H7 (cell line): ENCODE measurements at regions not wholly inside any gene's neighbourhood (a gene's known extent, or its start where the extent isn't known, plus 50 kb on each side); places are given as distances from the start of the nearest gene placed in this dataset.
"Not testable (repeated sequence)": the region's sequence is repeated elsewhere in the genome, so short reads cannot be mapped to it uniquely, and the experiment has no call there.

Experiments
- DNase-seq: peaks from one replicate; pipeline ENCODE4 v3.0.0; 2012
- H3K27me3 ChIP-seq: 2 replicates; pipeline ENCODE4 v1.6.0; 2011; ENCODE audit warnings: mild to moderate bottlenecking, low read length; ENCODE audit not compliant: control insufficient read depth, insufficient read depth
- H3K36me3 ChIP-seq: replicated peaks from 2 replicates; pipeline ENCODE4 v1.5.1; 2011; ENCODE audit warnings: low read length; ENCODE audit not compliant: control insufficient read depth, insufficient read depth
- H3K4me3 ChIP-seq: 2 replicates; pipeline ENCODE4 v1.5.1; 2011; ENCODE audit warnings: low read depth, mild to moderate bottlenecking, control low read depth, low read length, moderate library complexity; ENCODE audit not compliant: insufficient read depth

DNA sequence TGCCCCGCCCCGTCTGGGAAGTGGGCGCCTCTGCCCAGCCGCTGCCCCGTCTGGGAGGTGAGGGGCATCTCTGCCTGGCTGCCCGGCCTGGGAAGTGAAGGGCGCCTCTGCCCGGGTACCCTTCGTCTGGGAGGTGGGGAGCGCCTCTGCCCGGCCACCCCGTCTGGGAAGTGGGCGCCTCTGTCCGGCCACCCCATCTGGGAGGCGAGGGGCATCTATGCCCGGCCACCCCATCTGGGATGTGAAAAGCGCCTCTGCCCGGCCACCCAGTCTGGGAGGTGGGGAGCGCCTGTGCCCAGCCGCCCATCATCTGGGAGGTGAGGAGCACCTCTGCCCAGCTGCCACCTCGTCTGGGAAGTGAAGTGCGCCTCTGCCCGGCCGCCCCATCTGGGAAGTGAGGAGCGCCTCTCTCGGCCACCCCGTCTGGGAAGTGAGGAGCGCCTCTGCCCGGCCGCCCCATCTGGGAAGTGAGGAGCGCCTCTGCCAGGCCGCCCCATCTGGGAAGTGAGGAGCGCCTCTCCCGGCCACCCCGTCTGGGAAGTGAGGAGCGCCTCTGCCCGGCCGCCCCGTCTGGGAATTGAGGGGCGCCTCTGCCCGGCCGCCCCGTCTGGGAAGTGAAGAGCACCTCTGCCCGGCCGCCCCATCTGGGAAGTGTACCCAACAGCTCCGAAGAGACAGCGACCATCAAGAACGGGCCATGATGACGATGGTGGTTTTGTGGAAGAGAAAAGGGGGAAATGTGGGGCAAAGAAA, 58.3 kb upstream of the PARP8 start:
- H3K36me3 ChIP-seq, DNase-seq, H3K27me3 ChIP-seq, H3K4me3 ChIP-seq: not testable (repeated sequence)

DNA sequence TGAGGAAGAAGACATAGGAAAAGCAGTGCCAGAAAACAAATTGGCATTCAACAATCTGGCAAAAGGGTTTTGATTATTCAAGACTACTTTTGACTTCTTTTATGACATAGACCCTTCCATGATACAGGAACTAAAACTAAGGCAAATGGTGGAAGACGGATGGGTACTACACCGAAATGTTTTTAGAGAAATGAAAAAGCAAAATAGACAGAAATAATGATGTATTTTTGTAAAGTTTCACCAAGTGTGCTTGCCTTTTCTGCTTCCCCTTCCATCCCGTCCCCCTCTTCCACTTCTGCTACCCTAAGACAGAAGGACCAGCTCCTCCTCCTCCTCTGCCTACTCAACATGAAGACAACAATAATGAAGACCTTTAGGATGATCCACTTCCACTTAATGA, 53.4 kb upstream of the PARP8 start:
- H3K36me3 ChIP-seq, H3K4me3 ChIP-seq, DNase-seq, H3K27me3 ChIP-seq: not testable (repeated sequence)
